Kidney epithelial cell (primary cell): ENCODE measurements at regions not wholly inside any gene's neighbourhood (a gene's known extent, or its start where the extent isn't known, plus 50 kb on each side); places are given as distances from the start of the nearest gene placed in this dataset.

ENCODE experiments used
- DNase-seq: peaks from one replicate; pipeline ENCODE4 v3.0.0-alpha.2; 2010; ENCODE audit warnings: low read depth
- H3K27me3 ChIP-seq: 2 replicates; pipeline ENCODE4 v1.6.0; 2011; ENCODE audit warnings: low read length; ENCODE audit not compliant: control insufficient read depth, insufficient read depth
- H3K36me3 ChIP-seq: 2 replicates; pipeline ENCODE4 v1.5.1; 2011; ENCODE audit warnings: low read length; ENCODE audit not compliant: control insufficient read depth, insufficient read depth
- H3K4me3 ChIP-seq: 2 replicates; pipeline ENCODE4 v1.5.1; 2011; ENCODE audit warnings: low read depth, mild to moderate bottlenecking, control low read depth, low read length
- CTCF ChIP-seq: IDR thresholded peaks from 2 replicates; pipeline ENCODE4 v1.5.1; 2011; ENCODE audit warnings: mild to moderate bottlenecking, moderate library complexity, low read length, control low read depth, inconsistent platforms; ENCODE audit not compliant: insufficient read depth, poor library complexity, severe bottlenecking

GRCh38 chr4:20318001-20318908 is 66.5 kb downstream of the SLIT2 start:
- H3K4me3 ChIP-seq = no peak overlapping the region
- no peaks in the 10 kb centered on the region for H3K36me3 ChIP-seq
- no peak for DNase-seq
- TF ChIP-seq CTCF = no peak
- no peaks in the 10 kb centered on the region for H3K27me3 ChIP-seq

GRCh38 chr4:20318909-20319277 is 67.2 kb downstream of the SLIT2 start:
- no peak for DNase-seq
- no peaks in the 10 kb centered on the region for H3K36me3 ChIP-seq
- H3K4me3 ChIP-seq = no peak overlapping the region
- no peak for TF ChIP-seq CTCF
- H3K27me3 ChIP-seq = no peaks in the 10 kb centered on the region

GRCh38 chr4:20319825-20320612 is 68.3 kb downstream of the SLIT2 start:
- no peak for TF ChIP-seq CTCF
- H3K36me3 ChIP-seq = no peaks in the 10 kb centered on the region

GRCh38 chr4:20323991-20324390 is 72.3 kb downstream of the SLIT2 start:
- Histone ChIP-seq H3K36me3 (no peaks in the 10 kb centered on the region), H3K4me3 (no peak overlapping the region), H3K27me3 (no peaks in the 10 kb centered on the region)
- DNase-seq = no peak
- no peak for TF ChIP-seq CTCF

More at GRCh38 chr4:20319825-20320612, 68.3 kb downstream of the SLIT2 start:
- no peaks in the 10 kb centered on the region for H3K27me3 ChIP-seq
- DNase-seq = no peak
- H3K4me3 ChIP-seq = no peak overlapping the region

GRCh38 chr4:20326460-20326859 is 74.8 kb downstream of the SLIT2 start:
- H3K27me3 ChIP-seq = no peaks in the 10 kb centered on the region
- TF ChIP-seq CTCF = no peak
- no peak for DNase-seq
- H3K36me3 ChIP-seq = no peaks in the 10 kb centered on the region
- no peak overlapping the region for H3K4me3 ChIP-seq
